ENCODE measurements at regions not wholly inside any gene's neighbourhood (a gene's known extent, or its start where the extent isn't known, plus 50 kb on each side); places are given as distances from the start of the nearest gene placed in this dataset.

DNA sequence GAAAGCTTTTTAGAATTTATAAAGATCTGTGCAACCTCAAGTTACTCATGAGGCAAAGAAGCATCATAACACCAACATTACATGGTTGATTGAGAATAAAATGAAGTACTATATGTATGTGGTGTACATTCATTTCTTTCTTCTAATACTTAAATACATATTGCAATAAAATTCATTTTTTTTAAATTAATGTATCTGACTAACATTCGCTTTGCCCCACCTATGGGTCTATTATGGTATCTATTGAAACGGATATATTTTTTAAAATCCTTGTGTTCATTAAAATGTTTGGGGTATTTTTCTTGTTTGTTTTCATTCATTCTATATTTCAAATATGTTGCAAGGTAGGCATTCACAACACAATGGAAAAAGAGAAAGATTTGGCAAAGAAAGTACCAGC is 237.5 kb downstream of the DSEL start:
- Mint-ChIP-seq H3K36me3 (no peaks in the 10 kb centered on the region), H3K9me3 (no peaks in the 10 kb centered on the region), H3K4me1 (peaks cover 0 to 12% (median 3%) of the 10 kb centered on the region in 4 donors), H3K4me3 (no peak overlapping the region), H3K27ac (peak overlapping the region in 1 of 10 donors; percentile 52), H3K27me3 (no peaks in the 10 kb centered on the region)
- DNase-seq (no peak), ATAC-seq (no peak)
- POLR2A ChIA-PET, result no interaction called here

DNA sequence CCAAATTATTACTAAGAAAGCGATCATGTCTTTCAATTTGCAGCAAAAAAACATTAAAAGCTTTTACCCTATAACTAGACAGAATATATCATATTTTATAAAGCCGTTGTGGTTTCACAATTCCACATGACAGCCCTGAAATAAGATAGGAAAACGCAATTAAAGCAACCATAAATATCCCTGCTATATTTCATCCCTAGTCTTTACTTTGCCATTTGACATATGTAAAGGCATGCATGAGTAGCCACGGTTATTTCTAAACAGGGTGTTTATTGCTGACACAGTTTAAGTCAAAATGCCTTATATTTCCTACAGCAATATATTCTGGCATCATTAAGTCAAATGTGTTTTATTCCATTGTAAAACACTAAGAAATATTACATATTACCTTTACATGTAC is 239.9 kb downstream of the DSEL start:
- POLR2A ChIA-PET, result no interaction called here
- no peak for ATAC-seq
- Mint-ChIP-seq H3K36me3 (peaks cover 0 to 2% (median 0%) of the 10 kb centered on the region in 3 donors), H3K4me1 (peaks cover 3 to 24% (median 11%) of the 10 kb centered on the region in 4 donors), H3K4me3 (no peak overlapping the region), H3K27ac (no peak overlapping the region), H3K27me3 (no peaks in the 10 kb centered on the region), H3K9me3 (peaks cover 0 to 5% (median 0%) of the 10 kb centered on the region in 9 donors)
- no peak for DNase-seq

DNA sequence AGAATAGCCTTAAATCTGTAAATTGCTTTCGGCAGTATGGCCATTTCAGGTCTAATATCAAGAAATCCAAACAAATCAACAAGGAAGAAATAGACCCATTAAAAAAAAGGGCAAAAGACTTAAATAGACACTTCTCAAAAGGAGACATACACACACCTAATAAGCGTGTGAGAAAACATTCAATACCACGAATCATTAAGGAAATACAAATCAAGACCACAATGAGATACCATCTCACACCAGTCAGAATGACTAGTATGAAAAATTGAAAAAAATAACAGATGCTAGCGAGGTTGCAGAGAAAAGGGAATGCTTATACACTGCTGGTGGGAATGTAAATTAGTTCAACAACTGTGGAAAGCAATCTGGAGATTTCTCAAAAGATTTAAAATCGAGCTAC is 243.2 kb downstream of the DSEL start:
- Mint-ChIP-seq H3K27ac (no peak overlapping the region), H3K9me3 (peaks cover 0 to 9% (median 0%) of the 10 kb centered on the region in 9 donors)

DNA sequence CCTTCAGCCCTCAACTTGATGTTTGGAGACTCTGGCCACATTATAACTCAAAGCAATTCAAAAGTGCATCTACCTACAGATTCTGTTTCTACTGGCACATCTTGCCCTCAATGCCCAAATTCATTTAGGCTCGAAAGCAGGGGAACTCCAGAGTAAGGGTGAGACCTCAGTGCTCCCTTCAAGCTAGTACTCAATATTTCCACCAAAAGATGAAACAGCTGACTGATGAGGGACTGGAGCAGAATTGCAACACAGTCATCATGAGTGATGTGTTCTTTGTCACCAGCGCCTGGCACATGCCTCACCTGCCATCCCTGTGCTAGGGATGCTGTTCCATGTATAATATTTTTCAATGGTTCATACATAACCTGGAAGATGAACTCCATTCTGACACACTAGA is 247.3 kb downstream of the DSEL start:
- H3K9me3 Mint-ChIP-seq, result peaks cover 0 to 9% (median 0%) of the 10 kb centered on the region in 9 donors
- DNase-seq (no peak), ATAC-seq (no peak)
- H3K27me3 Mint-ChIP-seq, result peaks cover 0 to 1% (median 0%) of the 10 kb centered on the region in 5 donors
- H3K4me1 Mint-ChIP-seq, result peaks cover 27 to 65% (median 49%) of the 10 kb centered on the region in 4 donors
- H3K27ac Mint-ChIP-seq, result no peak overlapping the region
- POLR2A ChIA-PET, result no interaction called here
- peaks cover 0 to 6% (median 0%) of the 10 kb centered on the region in 3 donors for H3K36me3 Mint-ChIP-seq
- no peak overlapping the region for H3K4me3 Mint-ChIP-seq

More for the DNA sequence above, 243.2 kb downstream of the DSEL start:
- ATAC-seq, result no peak
- DNase-seq, result no peak
- H3K27me3 Mint-ChIP-seq, result peaks cover 0 to 1% (median 0%) of the 10 kb centered on the region in 5 donors
- H3K4me3 Mint-ChIP-seq, result no peak overlapping the region
- POLR2A ChIA-PET, result no interaction called here
- H3K4me1 Mint-ChIP-seq, result peaks cover 6 to 32% (median 18%) of the 10 kb centered on the region in 4 donors
- peaks cover 0 to 6% (median 0%) of the 10 kb centered on the region in 3 donors for H3K36me3 Mint-ChIP-seq

DNA sequence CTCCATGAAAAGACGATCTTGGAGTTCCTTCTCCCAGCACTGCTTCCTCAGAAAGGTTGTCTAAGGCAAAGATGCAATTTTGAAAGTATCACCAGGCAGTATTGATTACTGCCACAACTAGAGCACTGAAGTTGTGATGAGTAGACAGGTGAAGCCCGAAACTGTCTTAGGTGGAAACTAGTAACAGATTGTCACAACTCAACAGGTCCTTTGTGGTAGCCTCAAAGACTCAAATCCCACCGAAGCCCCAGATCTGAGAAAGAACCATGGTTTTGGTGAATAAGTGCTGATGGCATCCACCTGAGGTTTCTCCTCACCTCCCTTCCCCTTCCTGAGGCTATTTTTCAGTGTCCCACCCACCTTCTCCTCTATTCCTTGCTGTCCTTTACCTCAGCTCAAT is 248.0 kb downstream of the DSEL start:
- H3K27me3 Mint-ChIP-seq, result peaks cover 0 to 1% (median 0%) of the 10 kb centered on the region in 5 donors
- ATAC-seq, result no peak
- DNase-seq, result no peak

DNA sequence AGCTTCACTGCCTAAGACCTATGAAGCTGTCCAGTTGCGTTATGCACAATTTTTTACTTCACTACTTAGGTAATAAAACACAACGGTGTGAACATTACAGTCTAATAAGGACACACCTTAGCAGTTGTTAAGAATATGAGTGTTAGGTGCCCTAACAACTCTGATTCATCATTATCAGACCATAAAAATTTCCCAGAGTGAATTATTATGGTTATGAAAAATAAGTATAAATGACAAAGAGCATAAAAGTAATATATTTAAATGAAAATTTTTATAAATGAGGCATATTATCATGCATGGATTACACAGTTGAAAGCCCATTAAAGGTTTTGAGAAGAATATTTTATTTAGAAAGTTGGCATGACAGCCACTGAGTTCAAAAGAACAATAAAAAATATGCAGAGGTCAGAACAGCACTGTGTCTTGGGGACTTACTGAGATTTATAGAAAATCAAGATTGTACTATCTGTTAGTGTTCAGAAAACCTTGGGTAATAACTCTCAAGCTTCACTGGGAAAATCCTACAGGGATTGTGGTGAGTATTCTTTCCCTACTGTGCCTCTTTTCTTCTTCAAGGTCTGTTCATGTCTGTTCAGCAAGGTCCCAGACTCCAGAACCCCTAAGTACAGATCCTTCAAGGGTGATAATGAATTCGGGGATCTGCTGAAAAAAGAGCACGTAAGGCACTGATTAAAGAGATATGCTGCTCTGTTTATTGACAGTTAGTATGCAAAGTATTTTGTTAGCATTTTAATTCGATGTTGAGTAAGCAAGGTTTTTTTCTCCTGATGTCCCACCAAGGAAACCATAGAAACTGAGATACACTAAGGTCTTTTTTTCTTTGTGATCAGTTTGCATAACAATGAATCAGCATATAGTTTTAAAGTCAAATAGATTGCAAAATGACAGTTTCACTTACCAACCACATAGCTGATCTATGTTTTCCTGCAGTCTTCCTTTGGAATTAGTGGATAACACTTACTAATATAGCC is 250.0 kb downstream of the DSEL start:
- DNase-seq, result peak in 2 of 10 donors; percentile 19 to 21
- H3K9me3 Mint-ChIP-seq, result peaks cover 0 to 9% (median 0%) of the 10 kb centered on the region in 9 donors
- H3K27ac Mint-ChIP-seq, result peak overlapping the region in 4 of 10 donors; percentile 10 to 36 (median 26)
- peaks cover 0 to 4% (median 0%) of the 10 kb centered on the region in 3 donors for H3K36me3 Mint-ChIP-seq
- peaks cover 35 to 66% (median 55%) of the 10 kb centered on the region in 4 donors for H3K4me1 Mint-ChIP-seq
- peak in 1 of 2 donors; percentile 17 for ATAC-seq
- H3K27me3 Mint-ChIP-seq, result peaks cover 0 to 1% (median 0%) of the 10 kb centered on the region in 5 donors
- POLR2A ChIA-PET, result no interaction called here
- peak overlapping the region in 9 of 10 donors; percentile 53 to 81 (median 72) for H3K4me3 Mint-ChIP-seq

More for the DNA sequence above, 248.0 kb downstream of the DSEL start:
- Mint-ChIP-seq H3K4me3 (no peak overlapping the region), H3K27ac (no peak overlapping the region), H3K36me3 (peaks cover 0 to 6% (median 0%) of the 10 kb centered on the region in 3 donors), H3K4me1 (peaks cover 25 to 61% (median 48%) of the 10 kb centered on the region in 4 donors), H3K9me3 (peaks cover 0 to 9% (median 0%) of the 10 kb centered on the region in 9 donors)
- POLR2A ChIA-PET, result no interaction called here

DNA sequence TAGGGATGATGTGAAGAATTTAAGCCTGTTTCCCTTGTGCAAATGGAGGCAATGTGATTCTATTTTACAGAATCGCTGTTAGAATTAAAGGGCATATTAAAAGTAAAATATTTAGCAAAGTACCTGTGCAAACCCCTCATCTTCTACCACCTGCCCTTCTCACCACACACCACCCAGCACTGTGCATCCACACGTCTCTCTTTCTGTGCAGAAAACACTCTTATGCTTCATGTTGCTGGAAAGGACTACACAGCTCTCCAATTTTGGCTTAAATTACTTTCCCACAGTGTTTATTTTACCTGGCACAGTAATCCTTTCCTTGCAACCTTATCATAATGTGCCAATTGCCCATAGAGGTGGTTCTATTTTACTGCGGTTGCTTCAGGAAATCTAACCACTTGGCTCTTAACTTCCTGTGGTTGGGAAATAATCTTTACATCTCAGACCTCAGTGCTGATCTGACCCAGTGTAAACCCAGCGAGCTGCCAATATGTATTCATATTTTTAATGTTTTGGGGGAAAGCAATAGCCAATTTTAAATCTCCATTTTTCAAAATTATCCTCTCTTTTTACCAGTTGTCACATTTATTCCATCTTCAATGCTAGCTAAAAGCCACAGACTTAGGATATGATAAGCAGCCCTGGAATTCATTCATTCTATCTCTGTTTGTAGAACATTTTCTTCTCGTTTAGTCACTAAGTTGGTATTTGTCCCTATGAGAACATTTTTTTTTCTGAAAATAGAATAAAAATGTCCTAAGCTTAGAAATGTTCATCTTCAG is 250.9 kb downstream of the DSEL start:
- POLR2A ChIA-PET, result no interaction called here
- ATAC-seq (peak; percentile 84 to 88), DNase-seq (peak in 4 of 10 donors; percentile 3 to 55 (median 50))
- peak overlapping the region in 7 of 10 donors; percentile 10 to 86 (median 65) for H3K27ac Mint-ChIP-seq
- peak overlapping the region; percentile 35 to 81 (median 72) for H3K4me3 Mint-ChIP-seq
- peaks cover 0 to 4% (median 0%) of the 10 kb centered on the region in 3 donors for H3K36me3 Mint-ChIP-seq
- peaks cover 0 to 1% (median 0%) of the 10 kb centered on the region in 5 donors for H3K27me3 Mint-ChIP-seq
- peaks cover 40 to 73% (median 60%) of the 10 kb centered on the region in 4 donors for H3K4me1 Mint-ChIP-seq
- H3K9me3 Mint-ChIP-seq, result peaks cover 0 to 9% (median 0%) of the 10 kb centered on the region in 9 donors

DNA sequence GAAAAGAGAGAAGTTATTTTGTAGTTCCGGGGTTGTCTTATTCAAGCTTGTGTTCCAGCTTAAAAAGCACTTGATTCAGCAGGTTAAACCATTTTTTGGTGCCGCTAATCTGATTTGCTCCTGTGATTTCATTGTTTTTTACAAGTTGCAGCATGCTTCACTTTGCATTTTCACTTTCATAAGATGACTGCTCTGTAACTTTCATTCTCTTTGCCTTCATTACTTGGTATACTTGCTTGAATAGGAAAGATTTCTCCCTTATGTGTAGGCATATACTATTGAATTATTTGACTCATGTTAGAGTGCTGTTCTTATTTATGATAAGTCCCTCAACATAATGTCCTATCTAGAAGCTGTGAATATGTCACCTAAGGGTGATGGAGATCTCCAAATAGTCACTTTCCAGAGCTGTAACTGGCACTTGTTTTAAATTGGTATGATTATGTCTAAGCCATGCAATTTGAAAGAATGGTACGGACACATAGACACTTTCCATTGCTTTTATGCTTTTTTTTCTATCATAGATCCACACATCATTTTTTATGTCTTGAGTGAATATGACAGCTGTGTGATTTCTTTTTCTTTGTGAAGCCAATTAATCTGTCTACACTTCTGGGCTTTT is 254.5 kb downstream of the DSEL start:
- DNase-seq (peak in 1 of 10 donors; percentile 21), ATAC-seq (no peak)
- Mint-ChIP-seq H3K36me3 (no peaks in the 10 kb centered on the region), H3K4me3 (peak overlapping the region in 8 of 10 donors; percentile 27 to 43 (median 38)), H3K9me3 (peaks cover 0 to 3% (median 0%) of the 10 kb centered on the region in 9 donors), H3K27ac (peak overlapping the region in 5 of 10 donors; percentile 20 to 60 (median 34)), H3K27me3 (no peaks in the 10 kb centered on the region), H3K4me1 (peaks cover 32 to 56% (median 50%) of the 10 kb centered on the region in 4 donors)
- POLR2A ChIA-PET, result interaction anchor here (0.7 kb wide), 2 partner anchors 22 to 1420 kb away, joined by 4 to 5 read pairs; no protein-coding TSS in a partner anchor

DNA sequence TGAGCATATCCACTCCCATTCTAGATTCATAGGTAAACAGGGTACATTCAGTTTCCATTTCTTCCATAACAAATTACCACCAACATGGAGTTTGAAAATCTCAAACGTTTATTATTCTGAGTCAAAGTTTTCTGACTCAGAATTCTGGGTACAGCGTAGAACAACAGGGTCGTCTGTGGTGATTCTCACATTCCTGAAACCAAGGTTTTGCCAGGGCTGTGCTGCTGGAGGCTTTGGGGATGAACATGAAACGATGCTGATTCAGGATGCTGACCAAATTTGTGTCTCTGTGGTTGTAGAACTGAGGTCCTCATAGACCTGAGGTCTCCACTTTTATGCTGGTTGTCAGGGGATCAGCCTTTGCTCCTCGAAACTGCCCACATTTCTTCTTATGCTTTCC is 255.7 kb downstream of the DSEL start:
- Mint-ChIP-seq H3K27me3 (no peaks in the 10 kb centered on the region), H3K36me3 (no peaks in the 10 kb centered on the region), H3K9me3 (peaks cover 0 to 3% (median 0%) of the 10 kb centered on the region in 9 donors), H3K27ac (peak overlapping the region in 3 of 10 donors; percentile 29 to 74 (median 45)), H3K4me1 (peaks cover 26 to 45% (median 38%) of the 10 kb centered on the region in 4 donors), H3K4me3 (no peak overlapping the region)
- DNase-seq (no peak), ATAC-seq (no peak)
- POLR2A ChIA-PET, result no interaction called here

DNA sequence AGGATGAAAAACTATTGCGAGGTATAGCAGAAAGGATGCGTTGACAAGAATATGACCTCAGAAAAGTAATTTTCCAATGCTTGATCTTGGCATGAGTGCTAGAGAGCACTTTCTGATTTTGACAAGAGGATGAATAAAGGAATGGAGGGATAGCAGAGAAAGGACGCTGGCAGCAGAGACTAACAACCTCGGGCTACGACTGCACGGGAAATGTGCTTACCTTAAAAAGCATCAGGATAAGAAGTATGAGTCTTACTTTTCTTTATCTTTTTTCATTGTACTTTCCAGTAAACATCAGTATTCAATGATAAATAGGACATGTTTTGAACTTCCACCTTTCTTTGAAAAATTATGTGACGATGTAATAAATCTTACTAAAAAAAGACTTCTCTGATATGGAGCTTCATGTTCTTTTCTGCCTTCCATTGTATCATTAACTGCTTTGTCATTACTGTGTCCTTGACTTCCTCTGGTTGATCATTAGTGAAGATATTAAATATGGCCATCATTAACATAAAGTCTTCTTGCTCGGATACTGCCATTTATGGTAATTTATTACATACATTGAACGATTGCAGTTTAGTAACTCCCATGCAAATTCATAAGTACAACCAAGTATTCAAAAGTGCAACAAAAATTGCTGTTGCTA is 265.6 kb downstream of the DSEL start:
- POLR2A ChIA-PET, result no interaction called here
- Mint-ChIP-seq H3K36me3 (peaks cover 0 to 9% (median 6%) of the 10 kb centered on the region in 3 donors), H3K27me3 (no peaks in the 10 kb centered on the region), H3K9me3 (peaks cover 2 to 23% (median 8%) of the 10 kb centered on the region in 9 donors), H3K4me3 (no peak overlapping the region), H3K4me1 (peaks cover 0 to 7% (median 7%) of the 10 kb centered on the region in 4 donors), H3K27ac (peak overlapping the region in 1 of 10 donors; percentile 45)
- no peak for ATAC-seq
- no peak for DNase-seq

DNA sequence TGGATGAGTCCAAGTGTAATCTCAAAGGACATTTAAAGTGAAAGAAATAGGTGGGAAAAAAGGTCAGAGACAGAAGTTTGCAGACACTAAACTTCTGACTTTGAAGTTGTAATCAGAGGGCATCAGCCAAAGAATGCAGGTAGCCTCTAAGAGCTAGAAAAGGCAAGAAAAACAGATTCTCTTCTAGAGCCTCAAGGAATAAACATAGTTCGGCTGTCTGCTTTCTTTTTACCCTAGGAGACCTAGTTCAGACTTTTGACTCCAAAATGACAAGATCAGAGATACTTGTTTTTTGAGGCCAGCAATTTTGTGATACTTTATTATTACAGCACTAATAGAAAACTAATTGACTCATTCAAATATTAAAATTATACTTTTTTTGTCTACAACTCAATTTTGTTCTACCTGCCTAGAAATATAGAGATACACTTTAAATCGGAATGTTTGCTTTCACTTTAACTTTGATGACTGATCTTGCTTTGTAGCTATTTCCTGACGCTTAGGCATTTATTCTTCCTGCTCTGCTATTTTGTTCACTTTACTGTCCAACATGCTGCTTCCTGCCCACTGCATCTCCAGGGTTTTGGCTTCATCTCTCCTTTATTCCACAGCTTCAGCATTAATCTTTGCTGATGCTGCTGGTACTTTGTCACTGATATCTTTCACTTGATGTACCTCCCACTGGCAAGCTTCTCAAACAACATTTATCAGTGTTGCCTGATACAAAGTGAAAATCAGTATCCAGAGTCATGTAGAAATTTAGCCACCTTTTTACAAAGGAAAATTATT is 272.5 kb downstream of the DSEL start:
- H3K36me3 Mint-ChIP-seq, result no peaks in the 10 kb centered on the region
- H3K27ac Mint-ChIP-seq, result peak overlapping the region; percentile 84 to 97 (median 93)
- POLR2A ChIA-PET, result interaction anchor here (0.7 kb wide), 1 partner anchor 173 kb away, joined by 3 read pairs; no protein-coding TSS in a partner anchor
- peaks cover 18 to 49% (median 40%) of the 10 kb centered on the region in 4 donors for H3K4me1 Mint-ChIP-seq
- DNase-seq, result peak in 3 of 10 donors; percentile 23 to 29 (median 24)
- H3K9me3 Mint-ChIP-seq, result peaks cover 0 to 10% (median 2%) of the 10 kb centered on the region in 9 donors
- ATAC-seq, result peak; percentile 30 to 64
- H3K4me3 Mint-ChIP-seq, result peak overlapping the region; percentile 76 to 98 (median 88)
- H3K27me3 Mint-ChIP-seq, result no peaks in the 10 kb centered on the region
